ENCODE measurements at regions not wholly inside any gene's neighbourhood (a gene's known extent, or its start where the extent isn't known, plus 50 kb on each side); places are given as distances from the start of the nearest gene placed in this dataset.

DNA sequence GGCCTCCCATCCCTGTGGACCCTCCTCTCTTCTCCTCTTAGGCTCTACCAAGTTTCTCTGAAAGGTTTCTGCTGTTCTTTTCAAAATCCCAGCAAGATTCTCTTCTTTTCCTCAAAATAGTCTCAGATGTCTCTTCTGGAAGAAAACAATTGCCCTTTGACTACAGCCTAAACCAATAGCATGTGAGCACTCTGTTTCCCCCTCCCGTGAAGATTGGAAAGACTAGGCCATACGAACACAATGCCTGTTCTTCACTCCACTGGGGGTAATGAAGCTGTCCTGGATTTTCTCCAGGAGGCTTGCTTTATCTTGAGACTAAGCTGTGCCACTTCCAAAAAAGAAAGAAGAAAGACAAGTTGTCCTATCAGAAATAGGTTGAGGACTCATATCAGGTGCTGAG is 178.7 kb upstream of the MCTP2 start:
- DNase-seq = no peak

DNA sequence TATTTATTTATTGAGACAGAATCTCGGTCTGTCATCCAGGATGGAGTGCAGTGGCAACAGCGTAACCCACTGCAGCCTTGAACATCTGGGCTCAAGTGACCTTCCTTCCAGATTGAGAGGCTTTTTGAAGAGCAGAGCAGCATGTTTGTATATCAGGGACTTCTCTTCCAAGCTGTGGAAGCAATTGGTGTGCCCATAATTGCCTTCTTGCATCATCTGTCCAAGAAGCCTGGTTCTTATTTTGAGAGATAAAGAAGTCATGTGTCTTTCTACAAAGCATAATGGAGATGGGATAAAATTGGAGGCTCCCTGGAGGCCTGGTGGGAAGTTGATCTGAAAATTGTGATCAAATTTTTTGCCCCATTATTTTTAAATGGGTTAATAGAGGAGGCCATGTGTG is 183.8 kb upstream of the MCTP2 start:
- no peak for DNase-seq

DNA sequence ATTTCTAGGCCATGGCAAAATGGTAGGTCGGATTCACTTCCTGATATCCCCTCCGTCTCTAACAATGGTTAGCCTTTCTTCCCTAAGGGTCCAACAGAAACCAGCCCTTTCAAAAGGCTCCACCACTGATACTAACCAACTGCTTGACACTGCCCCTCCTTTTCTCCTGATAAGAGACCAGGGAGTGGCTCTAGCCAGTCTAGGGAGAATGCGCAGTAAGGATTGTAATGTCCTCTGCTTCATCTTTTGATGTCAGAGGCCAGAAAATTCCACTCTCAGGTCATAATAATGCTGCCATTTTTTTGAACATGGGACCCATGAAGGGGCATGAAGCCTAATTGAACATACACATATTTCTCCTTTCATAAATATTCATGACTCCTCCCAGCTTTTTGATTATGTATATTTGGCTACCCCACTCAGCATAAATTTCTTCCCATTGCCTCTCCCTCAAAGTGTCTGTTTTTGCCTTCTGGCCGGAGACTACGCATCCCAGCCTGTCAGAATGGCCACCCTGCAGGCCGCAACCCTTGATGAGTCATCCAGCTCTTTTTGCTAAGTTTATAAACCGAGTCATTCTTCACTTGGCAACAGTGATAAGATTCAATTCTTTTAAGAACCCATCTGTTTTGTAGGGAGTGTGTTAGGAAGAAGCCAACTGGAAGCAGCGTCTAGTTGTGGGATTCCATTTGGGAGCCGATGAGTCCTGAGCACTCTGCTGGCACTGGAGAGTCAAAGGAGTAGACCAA is 189.0 kb upstream of the MCTP2 start:
- no peak for DNase-seq

DNA sequence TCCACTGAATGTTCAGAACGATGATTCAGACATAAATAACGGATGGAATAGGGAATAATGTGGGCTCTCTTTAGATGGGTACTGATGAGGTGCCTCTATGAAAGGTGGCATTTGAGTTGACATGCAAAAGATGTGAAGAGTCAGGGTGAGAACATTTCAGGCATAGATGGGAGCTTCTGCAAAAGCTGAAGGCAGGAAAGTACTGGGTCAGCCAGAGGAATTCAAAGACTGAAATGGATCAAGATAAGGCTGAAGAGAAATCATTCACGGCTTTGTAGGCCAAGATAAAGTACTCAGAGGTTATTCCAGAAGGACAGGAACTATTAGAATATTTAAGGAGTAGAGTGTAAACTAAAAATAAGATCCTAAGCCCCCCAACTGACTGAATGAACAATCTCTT is 189.6 kb upstream of the MCTP2 start:
- DNase-seq = no peak

DNA sequence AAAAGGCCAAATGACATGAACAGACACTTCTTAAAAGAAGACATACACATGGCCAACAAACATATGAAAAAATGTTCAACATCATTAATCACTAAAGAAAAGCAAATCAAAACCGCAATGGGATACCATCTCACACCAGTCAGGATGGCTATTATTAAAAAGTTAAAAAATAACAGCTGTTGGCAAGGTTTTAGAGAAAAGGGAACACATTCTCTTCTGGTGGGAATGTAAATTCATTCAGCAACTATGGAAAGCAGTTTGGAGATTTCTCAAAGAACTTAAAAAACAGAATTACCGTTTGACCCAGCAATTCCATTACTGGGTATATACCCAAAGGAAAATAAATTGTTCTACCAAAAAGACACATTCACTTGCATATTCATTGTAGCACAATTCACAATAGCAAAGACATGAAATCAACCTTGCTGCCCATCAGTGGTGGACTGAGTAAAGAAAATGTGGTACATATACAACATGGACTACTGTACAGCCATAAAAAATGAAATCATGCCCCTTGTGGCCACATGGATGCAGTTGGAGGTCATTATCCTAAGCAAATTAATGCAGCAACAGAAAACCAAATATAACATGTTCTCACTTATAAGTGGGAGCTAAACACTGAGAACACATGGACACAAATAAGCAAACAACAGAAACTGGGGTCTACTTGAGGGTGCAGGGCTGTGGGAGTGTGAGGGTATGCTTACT is 190.7 kb upstream of the MCTP2 start:
- no peak for DNase-seq

DNA sequence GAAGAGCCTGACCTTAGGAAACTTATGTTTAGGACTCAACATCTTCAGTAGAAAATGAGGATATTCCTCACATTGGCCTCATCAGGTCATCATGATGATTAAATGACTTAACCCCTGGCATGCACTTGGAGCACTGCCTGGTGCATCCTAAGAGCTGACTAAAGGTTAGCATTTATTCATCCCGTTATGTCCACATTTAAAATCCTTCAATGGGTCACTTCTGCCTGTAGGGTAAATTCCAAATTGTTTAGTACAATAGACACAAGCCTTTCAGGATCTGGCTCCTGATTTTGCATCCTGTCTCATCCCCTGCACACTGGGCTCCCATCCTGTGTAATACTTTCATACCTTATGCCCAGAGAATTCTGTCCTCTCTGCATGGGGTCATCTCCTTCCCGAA is 195.2 kb upstream of the MCTP2 start:
- DNase-seq = no peak

DNA sequence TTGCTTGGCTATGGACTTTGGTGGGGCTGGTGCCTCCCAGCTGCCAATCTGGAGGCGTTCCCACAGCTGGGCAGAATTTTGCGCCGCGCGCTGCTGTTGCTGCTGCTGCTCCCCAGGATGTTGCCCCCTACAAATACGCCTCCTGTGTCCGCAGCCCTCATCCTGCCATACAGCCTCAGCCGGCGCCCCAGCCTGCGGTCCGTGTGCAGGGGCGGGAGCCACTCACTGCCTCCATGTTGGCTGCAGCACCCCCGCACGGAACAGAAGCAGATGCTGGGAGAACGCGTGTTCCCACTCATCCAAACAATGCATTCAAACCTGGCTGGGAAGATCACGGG is 197.7 kb upstream of the MCTP2 start:
- DNase-seq = no peak

DNA sequence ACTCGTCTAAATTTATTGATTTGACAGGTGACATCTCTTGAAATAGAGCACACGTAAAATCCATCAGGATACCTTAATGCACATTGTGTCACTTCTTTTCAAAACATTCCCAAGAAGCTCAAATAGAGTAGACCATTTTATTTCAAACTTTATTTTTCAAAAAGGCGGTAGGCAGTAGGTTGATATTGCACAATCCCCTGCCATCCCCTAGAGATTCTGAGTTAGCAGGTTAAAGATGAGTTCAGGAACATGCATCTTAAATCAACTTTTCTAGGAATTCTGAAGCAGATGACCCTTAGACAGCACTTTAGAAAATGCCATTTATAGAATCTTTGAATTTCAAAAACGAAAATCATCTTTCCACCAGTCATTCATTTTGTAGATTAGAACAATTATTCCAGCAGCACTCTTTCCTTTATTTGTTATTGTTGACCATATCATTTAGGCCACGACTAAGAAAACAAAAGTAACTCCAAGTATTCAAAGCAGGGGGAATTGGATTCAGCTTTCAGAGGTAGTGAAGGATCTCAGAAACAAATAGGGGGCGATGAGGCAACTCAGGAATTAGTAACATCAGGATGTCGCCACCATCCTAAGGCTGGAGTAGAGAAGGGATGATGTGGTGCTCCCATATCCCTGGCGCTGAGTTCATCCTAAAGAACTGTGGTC is 198.2 kb upstream of the MCTP2 start:
- no peak for DNase-seq

DNA sequence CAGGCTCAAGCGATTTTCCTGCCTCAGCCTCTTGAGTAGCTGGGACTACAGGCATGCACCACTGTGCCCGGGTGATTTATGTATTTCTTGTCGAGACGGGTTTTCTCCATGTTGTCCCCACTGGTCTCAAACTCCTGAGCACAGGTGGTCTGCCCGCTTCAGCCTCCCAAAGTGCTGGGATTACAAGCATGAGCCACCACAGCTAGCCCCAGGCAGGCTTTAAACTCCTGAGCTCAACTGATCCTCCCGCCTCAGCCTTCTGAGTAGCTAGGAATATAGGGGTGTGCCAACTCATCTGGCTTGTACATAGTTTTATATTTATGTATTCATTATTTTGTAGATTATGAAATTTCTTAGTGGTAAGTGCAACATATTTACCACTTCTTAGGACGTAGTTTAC is 198.8 kb upstream of the MCTP2 start:
- DNase-seq = no peak

DNA sequence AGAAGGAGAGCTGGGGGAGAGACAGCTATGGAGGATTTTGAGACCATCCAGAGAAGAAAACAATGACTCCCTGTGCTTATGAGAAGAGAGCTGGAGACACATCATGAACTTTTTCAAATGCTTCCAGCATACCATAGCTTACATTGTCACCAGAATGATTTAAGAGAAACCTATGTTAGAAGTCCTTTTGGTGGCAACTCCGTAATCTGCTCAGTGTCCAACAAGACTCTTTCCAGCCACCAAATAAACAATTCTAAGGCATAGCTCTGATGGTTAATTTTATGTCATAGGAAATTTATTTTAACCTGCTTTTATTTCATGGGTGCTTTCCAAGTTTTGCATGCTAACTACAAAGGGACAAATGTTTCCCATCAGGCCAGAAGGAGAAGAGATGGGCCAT is 200.3 kb upstream of the MCTP2 start:
- DNase-seq = no peak

DNA sequence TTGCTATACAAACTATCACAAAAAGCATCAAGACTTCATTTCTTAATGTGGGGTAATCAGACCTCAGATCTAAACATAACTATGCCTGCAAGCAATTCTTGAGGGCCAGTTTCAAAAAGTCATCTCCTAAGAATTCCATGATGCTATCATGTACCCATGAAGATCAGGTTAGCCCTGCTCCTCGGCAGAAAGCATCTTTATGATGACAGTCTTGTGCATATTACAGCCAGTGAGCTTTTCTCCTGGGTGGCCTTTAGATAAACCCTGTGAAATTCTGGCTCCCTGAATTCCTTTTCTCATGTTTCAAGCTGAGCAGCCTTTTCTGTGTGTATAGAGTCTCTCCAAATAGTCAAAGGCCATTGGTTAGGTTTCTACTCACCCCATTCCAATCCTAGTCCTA is 201.9 kb upstream of the MCTP2 start:
- no peak for DNase-seq

DNA sequence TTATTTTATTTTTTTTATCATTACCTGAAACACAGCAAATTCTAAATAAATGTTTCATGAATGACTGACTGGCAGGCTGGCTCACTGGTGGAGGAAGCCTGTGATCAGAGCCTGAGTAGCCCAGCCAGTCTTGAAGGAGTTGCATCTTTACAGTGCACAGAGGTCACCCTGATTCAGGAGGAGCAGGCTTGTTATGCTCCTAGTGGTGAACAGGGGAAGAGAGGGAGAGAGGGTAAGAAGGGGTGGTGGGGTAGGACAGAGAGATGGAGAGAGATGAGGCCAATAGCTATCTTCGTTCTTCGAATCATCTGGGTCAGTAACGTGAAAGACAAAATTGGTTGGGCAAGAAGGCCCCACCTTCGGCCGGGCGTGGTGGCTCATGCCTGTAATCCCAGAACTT is 202.6 kb upstream of the MCTP2 start:
- no peak for DNase-seq

DNA sequence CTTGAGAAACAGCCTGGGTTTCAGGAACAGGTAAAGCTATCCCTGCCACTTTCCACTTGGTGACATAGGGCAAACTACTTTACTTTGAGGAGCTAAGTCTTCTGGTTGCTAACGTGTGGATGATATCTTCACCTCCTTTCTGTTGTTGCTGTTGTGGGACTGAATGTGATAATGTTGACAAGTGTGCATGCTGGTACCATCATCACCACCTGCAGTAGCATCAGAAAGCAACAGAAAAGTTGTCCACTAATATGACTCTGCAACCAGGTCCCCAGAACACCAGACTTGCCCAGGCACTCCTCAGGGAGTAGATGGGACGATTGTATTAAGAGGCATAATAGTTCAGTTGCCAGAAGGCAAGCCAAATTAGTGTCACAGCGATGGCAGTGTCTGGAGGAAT is 203.2 kb upstream of the MCTP2 start:
- DNase-seq = no peak

DNA sequence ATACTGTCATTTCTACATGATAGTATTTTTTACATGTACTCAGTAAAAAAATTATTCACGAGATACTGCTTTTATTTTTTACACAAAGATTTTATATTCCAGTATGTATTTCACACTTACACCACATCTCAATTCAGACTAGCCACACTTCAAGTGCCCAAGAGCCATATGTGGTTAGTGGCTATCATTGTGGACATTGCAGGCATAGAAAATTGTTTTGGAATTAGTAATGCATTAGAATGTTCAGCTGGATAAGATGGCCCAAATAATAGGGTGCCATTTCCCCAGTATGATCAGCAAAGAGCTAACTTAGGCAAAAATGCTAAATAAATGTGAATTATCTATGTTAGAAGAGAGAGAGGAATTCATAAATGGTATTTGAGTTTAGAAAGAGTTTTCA is 203.8 kb upstream of the MCTP2 start:
- no peak for DNase-seq

DNA sequence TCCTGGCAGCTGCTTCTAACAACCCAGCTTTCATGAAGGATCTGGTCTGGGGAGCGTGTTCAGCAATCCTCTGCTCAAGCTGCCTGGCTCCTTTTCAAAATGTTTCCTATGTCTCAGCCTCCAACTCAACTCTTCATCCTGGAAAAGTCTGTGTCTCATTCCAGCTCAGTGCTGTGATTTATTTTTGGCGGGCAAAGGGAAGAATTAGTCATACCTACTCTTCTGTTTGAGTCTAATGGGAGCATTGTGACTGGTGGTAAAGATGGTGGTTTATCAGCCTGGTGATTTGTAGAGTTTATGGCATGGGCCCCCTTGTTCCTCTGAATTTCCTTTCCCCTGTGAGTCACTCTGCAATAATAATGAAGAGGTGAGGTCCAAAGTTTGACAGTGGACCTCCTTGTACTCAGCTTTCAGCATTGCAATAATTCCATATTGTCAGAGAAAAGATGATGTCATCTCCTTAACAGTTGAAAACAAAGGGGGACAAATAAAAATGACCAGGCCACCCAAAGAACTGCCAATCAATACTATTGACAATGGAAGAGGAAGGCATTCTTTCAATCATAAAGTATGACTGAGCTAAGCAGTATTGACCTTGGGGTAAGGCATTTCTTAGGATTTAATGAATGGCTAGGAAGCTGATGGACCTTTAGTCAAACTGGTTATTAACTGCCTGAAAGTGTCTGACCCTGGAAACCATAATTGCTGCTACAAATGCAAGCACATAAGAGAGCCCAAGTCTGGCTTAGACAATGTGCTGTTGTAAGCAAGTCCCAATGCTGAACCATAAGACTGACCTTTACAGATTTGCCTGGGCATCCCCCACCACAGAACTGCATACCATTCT is 204.7 kb upstream of the MCTP2 start:
- DNase-seq = no peak

DNA sequence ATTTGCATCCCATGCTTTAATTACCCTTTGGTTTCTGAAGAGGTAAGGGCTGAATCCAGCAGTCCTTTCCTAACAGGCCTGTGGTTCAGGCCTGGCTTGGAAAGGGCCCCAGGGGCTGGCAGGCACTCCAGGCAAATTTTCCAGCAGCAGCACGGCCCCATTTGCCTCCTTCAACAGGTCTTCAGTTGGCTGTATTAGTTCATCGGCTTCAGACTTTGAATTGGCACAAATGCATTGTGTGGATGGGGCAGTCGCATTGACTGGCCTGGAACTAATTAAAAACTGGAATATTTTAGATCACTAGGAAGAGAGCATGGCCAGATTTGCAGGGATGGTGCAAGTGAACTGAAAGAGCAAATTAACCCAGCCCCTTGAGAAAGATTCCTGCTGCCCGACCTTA is 207.8 kb upstream of the MCTP2 start:
- no peak for DNase-seq

DNA sequence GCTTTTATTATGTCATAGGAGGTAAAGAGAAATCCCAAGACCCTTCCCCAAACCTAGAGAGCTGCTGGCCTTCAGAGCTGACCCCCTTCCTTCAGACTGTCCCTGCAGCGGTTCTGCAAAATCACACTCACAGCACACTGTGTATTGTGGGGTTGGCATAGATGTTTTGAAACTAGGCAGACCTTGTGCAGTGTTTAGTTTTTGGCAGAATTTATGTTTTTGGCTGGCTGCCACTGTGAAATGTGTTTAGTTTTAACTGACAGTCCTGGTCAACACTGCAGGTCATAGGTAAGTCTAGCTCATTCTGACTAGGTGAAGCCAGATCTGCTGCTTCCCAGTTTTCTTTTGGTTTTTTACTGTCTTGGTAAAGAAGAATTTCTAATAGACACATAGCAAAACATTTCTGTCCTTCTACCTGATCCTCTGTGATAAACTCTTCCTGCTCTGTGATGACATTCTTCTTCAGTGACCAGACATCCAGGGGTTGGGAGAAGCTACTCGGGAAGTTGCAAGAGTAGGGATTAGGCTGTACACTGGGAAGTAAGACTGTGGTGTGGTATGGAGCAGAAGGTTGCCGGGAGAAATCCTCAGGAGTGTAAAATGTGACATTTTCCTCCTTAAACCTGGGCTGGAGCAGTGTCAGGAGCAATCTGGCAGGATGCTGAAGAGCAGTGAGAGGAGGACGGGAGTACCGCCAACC is 209.6 kb upstream of the MCTP2 start:
- DNase-seq = no peak

DNA sequence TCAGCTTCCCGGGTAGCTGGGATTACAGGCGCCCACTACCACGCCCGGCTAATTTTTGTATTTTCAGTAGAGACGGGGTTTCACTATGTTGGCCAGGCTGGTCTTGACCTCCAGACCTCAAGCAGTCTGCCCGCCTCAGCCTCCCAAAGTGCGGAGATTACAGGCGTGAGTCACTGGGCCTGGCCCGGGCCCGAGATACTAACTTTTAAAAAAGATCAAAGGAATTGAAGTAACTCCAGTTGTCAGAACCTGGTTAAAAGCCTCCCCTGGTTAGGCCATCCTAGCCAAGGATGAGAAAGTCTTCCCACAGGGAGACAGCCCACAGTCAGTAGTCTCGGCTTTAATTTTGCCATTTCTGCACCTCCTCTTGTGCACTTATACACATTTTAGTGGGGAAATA is 212.3 kb upstream of the MCTP2 start:
- DNase-seq = no peak

DNA sequence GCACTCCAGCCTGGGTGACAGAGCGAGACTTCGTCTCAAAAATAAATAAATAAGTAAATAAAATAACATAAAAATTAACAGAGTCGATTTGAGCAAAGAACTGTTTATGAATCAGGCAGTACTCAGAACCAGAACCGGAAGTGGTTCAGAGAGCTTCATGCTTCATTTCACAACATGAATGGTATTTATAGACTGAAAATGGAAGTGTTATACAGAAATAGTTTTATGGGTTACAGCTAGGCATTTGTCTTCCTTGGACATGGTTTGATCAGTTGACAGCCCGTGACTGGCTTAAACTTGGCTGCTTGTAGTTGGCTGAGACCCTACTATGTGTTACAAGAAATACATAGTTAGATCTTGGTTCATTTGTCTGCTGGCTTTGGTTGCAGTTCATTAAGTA is 216.0 kb upstream of the MCTP2 start:
- no peak for DNase-seq

DNA sequence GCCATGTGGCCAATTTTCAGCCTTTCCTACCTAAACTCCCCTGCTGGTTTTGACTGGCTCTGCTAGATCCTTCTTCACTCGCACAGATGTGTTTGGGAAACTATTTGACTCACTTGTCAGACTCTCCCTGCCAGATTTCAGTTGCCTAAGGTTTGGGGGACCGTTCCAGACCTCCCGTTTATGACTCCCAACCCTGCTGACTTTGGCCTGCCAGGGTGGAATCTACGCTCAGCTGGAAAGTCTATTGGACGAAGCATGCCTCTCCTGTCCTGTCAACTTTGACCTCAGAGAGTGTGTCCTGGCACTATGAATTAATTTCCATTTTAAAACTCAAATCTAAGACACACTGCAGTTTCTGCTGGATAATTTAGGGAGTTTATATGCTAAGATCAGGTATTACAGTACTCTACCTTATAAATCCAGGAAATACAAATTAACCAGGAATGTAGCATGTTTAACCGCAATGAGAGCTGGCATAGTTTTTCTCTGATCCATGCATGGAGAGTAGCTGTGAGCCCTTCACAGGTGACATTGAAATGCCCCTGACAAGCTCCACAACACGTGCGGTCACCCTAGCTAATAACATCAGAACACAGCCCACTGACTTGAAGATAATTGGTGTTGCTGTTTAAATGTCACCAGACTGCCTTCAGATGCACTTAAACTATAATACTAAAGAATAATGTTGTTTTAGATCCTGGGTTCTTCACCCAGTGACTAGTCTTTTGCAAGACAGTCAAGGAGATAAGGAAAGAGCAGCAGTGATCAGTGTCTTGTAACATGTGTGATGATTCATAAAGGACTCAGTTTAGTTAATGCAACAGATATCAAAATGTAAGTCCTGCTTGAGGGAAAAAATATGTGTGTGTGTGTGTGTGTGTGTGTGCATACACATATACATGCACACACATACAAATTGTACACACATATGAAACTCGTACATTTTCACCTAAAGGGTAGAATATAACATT is 223.0 kb upstream of the MCTP2 start:
- DNase-seq = no peak

DNA sequence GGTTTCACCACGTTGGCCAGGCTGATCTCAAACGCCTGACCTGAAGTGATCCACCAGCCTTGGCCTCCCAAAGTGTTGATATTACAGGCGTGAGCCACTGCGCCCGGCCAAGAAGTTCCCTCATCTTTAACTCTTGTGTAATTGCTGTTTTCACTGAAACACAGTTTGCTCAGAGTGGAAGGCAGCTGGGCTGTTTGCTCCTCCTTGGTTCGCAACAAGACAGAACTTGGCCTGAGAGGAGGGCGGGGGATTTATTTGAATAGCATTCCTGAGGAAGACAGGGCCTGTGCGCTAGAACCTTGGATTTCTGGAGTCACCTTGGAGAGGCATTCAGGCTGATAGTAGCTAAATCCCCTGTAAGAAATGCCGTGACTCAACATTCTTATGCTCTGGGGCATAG is 226.7 kb upstream of the MCTP2 start:
- DNase-seq = no peak

DNA sequence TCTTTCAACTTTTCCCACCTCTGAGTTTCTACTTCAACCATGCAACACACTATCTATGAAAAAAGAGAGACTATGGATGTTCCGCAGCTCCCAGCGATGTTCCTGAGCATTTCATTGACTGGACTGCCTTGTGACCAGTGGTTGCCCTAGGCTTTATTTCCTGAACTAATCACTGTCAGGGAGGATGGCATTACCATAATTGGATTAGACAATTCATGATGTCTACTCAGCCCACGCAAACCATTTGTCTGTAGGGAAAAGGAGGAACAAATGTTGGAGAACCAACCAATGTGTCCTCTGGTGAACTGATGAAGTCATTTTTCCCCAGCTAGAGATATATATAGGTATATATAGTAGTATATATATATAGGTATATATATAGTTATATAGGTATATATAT is 229.3 kb upstream of the MCTP2 start:
- no peak for DNase-seq

Measured in CD4-positive, alpha-beta T cell treated with Interleukin-17A for 4 hours (primary cell).